ENCODE measurements at regions not wholly inside any gene's neighbourhood (a gene's known extent, or its start where the extent isn't known, plus 50 kb on each side); places are given as distances from the start of the nearest gene placed in this dataset.
"Not testable (repeated sequence)": the region's sequence is repeated elsewhere in the genome, so short reads cannot be mapped to it uniquely, and the experiment has no call there.

GRCh38 chr1:157388057-157388456 is 164.3 kb downstream of the FCRL5 start:
- Histone ChIP-seq H3K4me1 (ENCODE audit: insufficient read depth, low read length) (no peaks in the 10 kb centered on the region), H3K4me3 (ENCODE audit: low read length) (no peak overlapping the region), H3K36me3 (ENCODE audit: insufficient read depth, low read length) (no peaks in the 10 kb centered on the region), H3K27me3 (ENCODE audit: insufficient read depth, low read length) (no peaks in the 10 kb centered on the region), H3K9me3 (ENCODE audit: insufficient read depth, low read depth, low read length) (no peaks in the 10 kb centered on the region), H3K27ac (ENCODE audit: low read depth, low read length) (no peak overlapping the region), H3K9ac (ENCODE audit: low read depth, low read length) (no peak overlapping the region)

GRCh38 chr1:157384258-157384657 is 168.1 kb downstream of the FCRL5 start:
- no peaks in the 10 kb centered on the region for H3K27me3 ChIP-seq (ENCODE audit: insufficient read depth, low read length)
- H3K36me3 ChIP-seq (ENCODE audit: insufficient read depth, low read length), result no peaks in the 10 kb centered on the region
- no peak overlapping the region for H3K4me3 ChIP-seq (ENCODE audit: low read length)
- no peaks in the 10 kb centered on the region for H3K9me3 ChIP-seq (ENCODE audit: insufficient read depth, low read depth, low read length)
- H3K4me1 ChIP-seq (ENCODE audit: insufficient read depth, low read length), result 0 out of 2 replicates have a peak, but pooled peaks cover 2% of the 10 kb centered on the region
- H3K27ac ChIP-seq (ENCODE audit: low read depth, low read length), result no peak overlapping the region
- 66% methylated on average over 2 of the region's 2 CpGs for WGBS
- H3K9ac ChIP-seq (ENCODE audit: low read depth, low read length), result no peak overlapping the region

GRCh38 chr1:157382351-157382750 is 170.0 kb downstream of the FCRL5 start:
- Histone ChIP-seq H3K36me3 (ENCODE audit: insufficient read depth, low read length) (no peaks in the 10 kb centered on the region), H3K4me1 (ENCODE audit: insufficient read depth, low read length) (0 out of 2 replicates have a peak, but pooled peaks cover 6% of the 10 kb centered on the region), H3K27ac (ENCODE audit: low read depth, low read length) (no peak overlapping the region), H3K9me3 (ENCODE audit: insufficient read depth, low read depth, low read length) (no peaks in the 10 kb centered on the region), H3K4me3 (ENCODE audit: low read length) (no peak overlapping the region), H3K27me3 (ENCODE audit: insufficient read depth, low read length) (no peaks in the 10 kb centered on the region), H3K9ac (ENCODE audit: low read depth, low read length) (no peak overlapping the region)
- WGBS, result no CpG with 5 or more reads among the region's 1 CpG

- Histone ChIP-seq H3K9ac (ENCODE audit: low read depth, low read length) (no peak overlapping the region), H3K36me3 (ENCODE audit: insufficient read depth, low read length) (no peaks in the 10 kb centered on the region), H3K27me3 (ENCODE audit: insufficient read depth, low read length) (no peaks in the 10 kb centered on the region), H3K9me3 (ENCODE audit: insufficient read depth, low read depth, low read length) (no peaks in the 10 kb centered on the region), H3K4me1 (ENCODE audit: insufficient read depth, low read length) (0 out of 2 replicates have a peak, but pooled peaks cover 6% of the 10 kb centered on the region), H3K4me3 (ENCODE audit: low read length) (no peak overlapping the region), H3K27ac (ENCODE audit: low read depth, low read length) (no peak overlapping the region)
- 92% methylated on average over 6 of the region's 6 CpGs for WGBS
Observed at GRCh38 chr1:157380523-157380922, 171.8 kb downstream of the FCRL5 start.

GRCh38 chr1:157377280-157377713 is 175.0 kb downstream of the FCRL5 start:
- H3K4me1 ChIP-seq (ENCODE audit: insufficient read depth, low read length); H3K9me3 ChIP-seq (ENCODE audit: insufficient read depth, low read depth, low read length); H3K27me3 ChIP-seq (ENCODE audit: insufficient read depth, low read length); H3K4me3 ChIP-seq (ENCODE audit: low read length); H3K36me3 ChIP-seq (ENCODE audit: insufficient read depth, low read length); H3K27ac ChIP-seq (ENCODE audit: low read depth, low read length); H3K9ac ChIP-seq (ENCODE audit: low read depth, low read length): not testable (repeated sequence)
- 26% methylated on average over 8 of the region's 8 CpGs for WGBS

- H3K9me3 ChIP-seq (ENCODE audit: insufficient read depth, low read depth, low read length), result no peaks in the 10 kb centered on the region
- 79% methylated on average over 1 of the region's 2 CpGs for WGBS
Observed at GRCh38 chr1:157376681-157377080, 175.6 kb downstream of the FCRL5 start.

GRCh38 chr1:157372311-157372710 is 180.0 kb downstream of the FCRL5 start:
- not testable (repeated sequence) for H3K9me3 ChIP-seq (ENCODE audit: insufficient read depth, low read depth, low read length); H3K4me1 ChIP-seq (ENCODE audit: insufficient read depth, low read length); H3K4me3 ChIP-seq (ENCODE audit: low read length); H3K27me3 ChIP-seq (ENCODE audit: insufficient read depth, low read length); H3K36me3 ChIP-seq (ENCODE audit: insufficient read depth, low read length); H3K9ac ChIP-seq (ENCODE audit: low read depth, low read length); H3K27ac ChIP-seq (ENCODE audit: low read depth, low read length)
- WGBS, result 62% methylated on average over 2 of the region's 2 CpGs

More at GRCh38 chr1:157376681-157377080, 175.6 kb downstream of the FCRL5 start:
- H3K27ac ChIP-seq (ENCODE audit: low read depth, low read length), result no peak overlapping the region
- H3K9ac ChIP-seq (ENCODE audit: low read depth, low read length), result no peak overlapping the region
- 0 out of 2 replicates have a peak, but pooled peaks cover 4% of the 10 kb centered on the region for H3K4me1 ChIP-seq (ENCODE audit: insufficient read depth, low read length)
- no peaks in the 10 kb centered on the region for H3K27me3 ChIP-seq (ENCODE audit: insufficient read depth, low read length)
- H3K4me3 ChIP-seq (ENCODE audit: low read length), result no peak overlapping the region
- H3K36me3 ChIP-seq (ENCODE audit: insufficient read depth, low read length), result no peaks in the 10 kb centered on the region

GRCh38 chr1:157371826-157372225 is 180.5 kb downstream of the FCRL5 start:
- Histone ChIP-seq H3K36me3 (ENCODE audit: insufficient read depth, low read length) (no peaks in the 10 kb centered on the region), H3K27ac (ENCODE audit: low read depth, low read length) (no peak overlapping the region), H3K9ac (ENCODE audit: low read depth, low read length) (no peak overlapping the region), H3K27me3 (ENCODE audit: insufficient read depth, low read length) (no peaks in the 10 kb centered on the region), H3K4me1 (ENCODE audit: insufficient read depth, low read length) (no peaks in the 10 kb centered on the region), H3K4me3 (ENCODE audit: low read length) (no peak overlapping the region), H3K9me3 (ENCODE audit: insufficient read depth, low read depth, low read length) (no peaks in the 10 kb centered on the region)
- 89% methylated on average over 3 of the region's 3 CpGs for WGBS

GRCh38 chr1:157371221-157371620 is 181.1 kb downstream of the FCRL5 start:
- Histone ChIP-seq H3K9ac (ENCODE audit: low read depth, low read length) (no peak overlapping the region), H3K9me3 (ENCODE audit: insufficient read depth, low read depth, low read length) (no peaks in the 10 kb centered on the region), H3K4me1 (ENCODE audit: insufficient read depth, low read length) (no peaks in the 10 kb centered on the region), H3K36me3 (ENCODE audit: insufficient read depth, low read length) (no peaks in the 10 kb centered on the region), H3K27me3 (ENCODE audit: insufficient read depth, low read length) (no peaks in the 10 kb centered on the region), H3K4me3 (ENCODE audit: low read length) (no peak overlapping the region), H3K27ac (ENCODE audit: low read depth, low read length) (no peak overlapping the region)

GRCh38 chr1:157370698-157371097 is 181.6 kb downstream of the FCRL5 start:
- H3K27me3 ChIP-seq (ENCODE audit: insufficient read depth, low read length), result no peaks in the 10 kb centered on the region
- no peak overlapping the region for H3K4me3 ChIP-seq (ENCODE audit: low read length)
- H3K36me3 ChIP-seq (ENCODE audit: insufficient read depth, low read length), result no peaks in the 10 kb centered on the region
- H3K9me3 ChIP-seq (ENCODE audit: insufficient read depth, low read depth, low read length), result no peaks in the 10 kb centered on the region
- H3K4me1 ChIP-seq (ENCODE audit: insufficient read depth, low read length), result no peaks in the 10 kb centered on the region
- no peak overlapping the region for H3K9ac ChIP-seq (ENCODE audit: low read depth, low read length)
- no peak overlapping the region for H3K27ac ChIP-seq (ENCODE audit: low read depth, low read length)
- WGBS, result 91% methylated on average over 5 of the region's 5 CpGs

- no peaks in the 10 kb centered on the region for H3K4me1 ChIP-seq (ENCODE audit: insufficient read depth, low read length)
Observed at GRCh38 chr1:157369808-157370521, 182.3 kb downstream of the FCRL5 start.

GRCh38 chr1:157368941-157369340 is 183.4 kb downstream of the FCRL5 start:
- WGBS, result 87% methylated on average over 1 of the region's 1 CpG
- not testable (repeated sequence) for H3K4me1 ChIP-seq (ENCODE audit: insufficient read depth, low read length); H3K27ac ChIP-seq (ENCODE audit: low read depth, low read length); H3K4me3 ChIP-seq (ENCODE audit: low read length); H3K9ac ChIP-seq (ENCODE audit: low read depth, low read length); H3K36me3 ChIP-seq (ENCODE audit: insufficient read depth, low read length); H3K27me3 ChIP-seq (ENCODE audit: insufficient read depth, low read length); H3K9me3 ChIP-seq (ENCODE audit: insufficient read depth, low read depth, low read length)

More at GRCh38 chr1:157369808-157370521, 182.3 kb downstream of the FCRL5 start:
- Histone ChIP-seq H3K27me3 (ENCODE audit: insufficient read depth, low read length) (no peaks in the 10 kb centered on the region), H3K4me3 (ENCODE audit: low read length) (no peak overlapping the region), H3K36me3 (ENCODE audit: insufficient read depth, low read length) (no peaks in the 10 kb centered on the region), H3K9ac (ENCODE audit: low read depth, low read length) (no peak overlapping the region), H3K9me3 (ENCODE audit: insufficient read depth, low read depth, low read length) (no peaks in the 10 kb centered on the region), H3K27ac (ENCODE audit: low read depth, low read length) (no peak overlapping the region)
- WGBS, result 8% methylated on average over 5 of the region's 6 CpGs
